Mucosa of stomach (tissue), 1 donor: ENCODE measurements at regions not wholly inside any gene's neighbourhood (a gene's known extent, or its start where the extent isn't known, plus 50 kb on each side); places are given as distances from the start of the nearest gene placed in this dataset.
"Not testable (repeated sequence)": the region's sequence is repeated elsewhere in the genome, so short reads cannot be mapped to it uniquely, and the experiment has no call there.

Source experiments
- H3K27me3 ChIP-seq: one replicate; pipeline ENCODE4 v1.7.0; 2013; ENCODE audit warnings: mild to moderate bottlenecking, low read length; ENCODE audit not compliant: control insufficient read depth, insufficient read depth
- H3K36me3 ChIP-seq: one replicate; pipeline ENCODE4 v1.7.0; 2013; ENCODE audit warnings: low read length; ENCODE audit not compliant: control insufficient read depth, insufficient read depth
- H3K4me1 ChIP-seq: one replicate; pipeline ENCODE4 v1.7.0; 2013; ENCODE audit warnings: mild to moderate bottlenecking, low read length; ENCODE audit not compliant: control insufficient read depth, insufficient read depth
- H3K4me3 ChIP-seq: one replicate; pipeline ENCODE4 v1.7.0; 2013; ENCODE audit warnings: low read length
- H3K9ac ChIP-seq: one replicate; pipeline ENCODE4 v1.7.0; 2013; ENCODE audit warnings: mild to moderate bottlenecking, low read length, moderate library complexity
- H3K9me3 ChIP-seq: one replicate; pipeline ENCODE4 v1.7.0; 2013; ENCODE audit warnings: mild to moderate bottlenecking, low read length, moderate library complexity; ENCODE audit not compliant: control insufficient read depth
- donor health status: Pancreatic carcinoma.

- Histone ChIP-seq H3K27me3 (no peaks in the 10 kb centered on the region), H3K9ac (no peak overlapping the region), H3K4me1 (no peaks in the 10 kb centered on the region), H3K4me3 (no peak overlapping the region), H3K9me3 (no peaks in the 10 kb centered on the region), H3K36me3 (no peaks in the 10 kb centered on the region)
Measured at GRCh38 chrX:38959736-38960135, 158.5 kb downstream of the MID1IP1 start.

- Histone ChIP-seq H3K4me1 (no peaks in the 10 kb centered on the region), H3K9me3 (no peaks in the 10 kb centered on the region)
Measured at GRCh38 chrX:38960137-38960536, 158.9 kb downstream of the MID1IP1 start.

GRCh38 chrX:38961936-38962335, 160.7 kb downstream of the MID1IP1 start:
- Histone ChIP-seq H3K36me3 (no peaks in the 10 kb centered on the region), H3K9ac (no peak overlapping the region), H3K4me1 (no peaks in the 10 kb centered on the region), H3K9me3 (no peaks in the 10 kb centered on the region), H3K27me3 (no peaks in the 10 kb centered on the region), H3K4me3 (no peak overlapping the region)

More at GRCh38 chrX:38960137-38960536, 158.9 kb downstream of the MID1IP1 start:
- Histone ChIP-seq H3K27me3 (no peaks in the 10 kb centered on the region), H3K36me3 (no peaks in the 10 kb centered on the region), H3K9ac (no peak overlapping the region), H3K4me3 (no peak overlapping the region)

GRCh38 chrX:38963244-38963643, 162.0 kb downstream of the MID1IP1 start:
- not testable (repeated sequence) for H3K4me1 ChIP-seq, H3K9ac ChIP-seq, H3K36me3 ChIP-seq, H3K4me3 ChIP-seq, H3K27me3 ChIP-seq, H3K9me3 ChIP-seq

GRCh38 chrX:38965888-38966287, 164.6 kb downstream of the MID1IP1 start:
- H3K36me3 ChIP-seq = no peaks in the 10 kb centered on the region
- no peak overlapping the region for H3K4me3 ChIP-seq
- H3K4me1 ChIP-seq = no peaks in the 10 kb centered on the region
- H3K9ac ChIP-seq = no peak overlapping the region
- no peaks in the 10 kb centered on the region for H3K27me3 ChIP-seq
- H3K9me3 ChIP-seq = no peaks in the 10 kb centered on the region

- no peaks in the 10 kb centered on the region for H3K27me3 ChIP-seq
- H3K4me1 ChIP-seq = no peaks in the 10 kb centered on the region
- H3K9me3 ChIP-seq = no peaks in the 10 kb centered on the region
- no peak overlapping the region for H3K9ac ChIP-seq
- no peaks in the 10 kb centered on the region for H3K36me3 ChIP-seq
- H3K4me3 ChIP-seq = no peak overlapping the region
Measured at GRCh38 chrX:38968344-38969216, 167.3 kb downstream of the MID1IP1 start.

GRCh38 chrX:38970074-38970473, 168.8 kb downstream of the MID1IP1 start:
- no peaks in the 10 kb centered on the region for H3K27me3 ChIP-seq
- no peaks in the 10 kb centered on the region for H3K4me1 ChIP-seq
- no peaks in the 10 kb centered on the region for H3K36me3 ChIP-seq
- H3K9ac ChIP-seq = no peak overlapping the region
- no peaks in the 10 kb centered on the region for H3K9me3 ChIP-seq
- no peak overlapping the region for H3K4me3 ChIP-seq

GRCh38 chrX:38970845-38971244, 169.6 kb downstream of the MID1IP1 start:
- H3K9ac ChIP-seq = no peak overlapping the region
- H3K27me3 ChIP-seq = no peaks in the 10 kb centered on the region
- no peaks in the 10 kb centered on the region for H3K4me1 ChIP-seq
- H3K4me3 ChIP-seq = no peak overlapping the region
- H3K36me3 ChIP-seq = no peaks in the 10 kb centered on the region
- no peaks in the 10 kb centered on the region for H3K9me3 ChIP-seq

GRCh38 chrX:38973322-38973721, 172.1 kb downstream of the MID1IP1 start:
- Histone ChIP-seq H3K36me3 (no peaks in the 10 kb centered on the region), H3K4me3 (no peak overlapping the region), H3K9me3 (no peaks in the 10 kb centered on the region), H3K9ac (no peak overlapping the region), H3K4me1 (no peaks in the 10 kb centered on the region), H3K27me3 (no peaks in the 10 kb centered on the region)

- Histone ChIP-seq H3K36me3 (no peaks in the 10 kb centered on the region), H3K9me3 (no peaks in the 10 kb centered on the region), H3K4me3 (no peak overlapping the region), H3K27me3 (no peaks in the 10 kb centered on the region), H3K4me1 (no peaks in the 10 kb centered on the region), H3K9ac (no peak overlapping the region)
Measured at GRCh38 chrX:38974542-38974941, 173.3 kb downstream of the MID1IP1 start.

GRCh38 chrX:38975368-38975942, 174.2 kb downstream of the MID1IP1 start:
- H3K4me3 ChIP-seq = no peak overlapping the region
- H3K36me3 ChIP-seq = no peaks in the 10 kb centered on the region
- no peaks in the 10 kb centered on the region for H3K9me3 ChIP-seq
- H3K9ac ChIP-seq = no peak overlapping the region
- H3K27me3 ChIP-seq = no peaks in the 10 kb centered on the region
- no peaks in the 10 kb centered on the region for H3K4me1 ChIP-seq

- peaks cover 23% of the 10 kb centered on the region for H3K4me1 ChIP-seq
- no peaks in the 10 kb centered on the region for H3K36me3 ChIP-seq
- no peak overlapping the region for H3K4me3 ChIP-seq
- no peaks in the 10 kb centered on the region for H3K27me3 ChIP-seq
- H3K9me3 ChIP-seq = no peaks in the 10 kb centered on the region
- H3K9ac ChIP-seq = no peak overlapping the region
Measured at GRCh38 chrX:38982370-38982769, 181.1 kb downstream of the MID1IP1 start.
